MG63 (cell line): ENCODE measurements at regions not wholly inside any gene's neighbourhood (a gene's known extent, or its start where the extent isn't known, plus 50 kb on each side); places are given as distances from the start of the nearest gene placed in this dataset.
"Not testable (repeated sequence)": the region's sequence is repeated elsewhere in the genome, so short reads cannot be mapped to it uniquely, and the experiment has no call there.

Source experiments
- DNase-seq: peaks from one replicate; pipeline ENCODE4 v3.0.0-alpha.2; 2020
- H3K27me3 ChIP-seq: fragments of 250-450 bp; sonication (Bioruptor Pico); 2 replicates; pipeline ENCODE4 v1.5.1; 2020; ENCODE audit warnings: mild to moderate bottlenecking, moderate library complexity
- H3K36me3 ChIP-seq: fragments of 250-450 bp; sonication (Bioruptor Pico); 2 replicates; pipeline ENCODE4 v1.5.1; 2020; ENCODE audit warnings: mild to moderate bottlenecking, moderate library complexity
- H3K4me3 ChIP-seq: fragments of 250-450 bp; sonication (Bioruptor Pico); 2 replicates; pipeline ENCODE4 v1.5.1; 2020; ENCODE audit warnings: mild to moderate bottlenecking, moderate library complexity
- H3K9me3 ChIP-seq: fragments of 250-450 bp; sonication (Bioruptor Pico); 2 replicates; pipeline ENCODE4 v1.5.1; 2020; ENCODE audit warnings: mild to moderate bottlenecking, moderate library complexity

DNA sequence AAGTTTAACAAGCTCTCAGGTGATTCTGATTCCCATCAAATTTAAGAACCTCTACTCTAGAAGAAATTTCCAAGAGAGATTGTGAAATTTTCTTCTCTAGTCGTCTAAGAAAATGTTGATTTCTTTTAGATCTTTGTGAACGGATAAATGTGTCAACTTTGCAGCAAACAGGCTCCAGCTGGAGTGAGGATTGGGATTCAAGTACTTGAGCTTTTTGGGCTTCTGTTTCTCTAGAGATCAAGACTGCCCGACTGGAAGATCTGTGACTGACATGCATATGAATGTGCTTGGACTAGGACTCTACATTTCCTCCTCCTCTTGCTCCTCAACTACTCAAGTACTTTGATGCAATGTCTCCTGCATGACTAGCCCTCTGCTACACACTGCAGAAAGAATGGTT is 388.3 kb downstream of the TMEM38B start:
- no peak overlapping the region for H3K4me3 ChIP-seq
- H3K9me3 ChIP-seq, result no peaks in the 10 kb centered on the region
- H3K36me3 ChIP-seq, result no peaks in the 10 kb centered on the region
- no peak for DNase-seq
- no peaks in the 10 kb centered on the region for H3K27me3 ChIP-seq

DNA sequence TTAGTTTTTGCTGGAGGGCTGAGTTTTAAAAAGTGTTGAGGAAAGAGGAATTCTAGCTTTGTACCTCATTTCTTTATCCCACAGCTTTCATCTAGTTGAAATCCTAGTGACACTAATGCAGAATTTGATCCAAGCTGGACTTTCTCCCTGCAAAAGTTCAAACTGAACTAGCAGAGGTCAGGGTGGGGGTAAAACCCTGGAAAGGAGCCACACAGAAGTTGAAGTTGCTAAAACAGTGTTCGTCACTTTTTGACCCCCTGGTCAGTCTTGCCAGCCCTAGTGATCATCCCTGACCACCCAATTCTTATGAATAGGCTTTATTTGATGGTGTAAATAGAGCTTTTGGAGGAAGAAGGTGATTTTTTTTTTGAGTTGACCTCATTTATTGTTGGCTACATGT is 390.4 kb downstream of the TMEM38B start:
- no peak for DNase-seq
- Histone ChIP-seq H3K27me3 (no peaks in the 10 kb centered on the region), H3K4me3 (no peak overlapping the region), H3K9me3 (no peaks in the 10 kb centered on the region), H3K36me3 (no peaks in the 10 kb centered on the region)

DNA sequence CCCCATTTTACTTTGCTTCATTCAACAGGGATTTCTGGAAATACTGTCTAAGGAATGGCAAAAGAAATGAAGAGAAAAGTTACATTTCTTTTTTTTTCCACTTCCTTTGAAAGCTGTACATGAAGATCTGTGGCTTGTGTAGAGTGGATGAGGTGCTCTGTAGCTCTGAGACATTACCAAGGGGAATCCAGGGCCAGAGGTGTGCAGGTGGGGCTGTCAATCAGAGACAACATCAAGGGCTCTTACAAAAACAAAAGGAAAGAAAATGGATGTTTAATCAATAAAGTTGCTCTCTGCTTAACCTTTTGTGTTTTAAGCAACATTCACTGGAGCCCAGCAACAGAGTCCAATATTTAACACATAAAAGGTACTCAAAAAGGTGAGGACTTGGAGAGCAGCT is 391.1 kb downstream of the TMEM38B start:
- no peaks in the 10 kb centered on the region for H3K27me3 ChIP-seq
- H3K4me3 ChIP-seq, result no peak overlapping the region
- no peaks in the 10 kb centered on the region for H3K36me3 ChIP-seq
- no peak for DNase-seq
- no peaks in the 10 kb centered on the region for H3K9me3 ChIP-seq

DNA sequence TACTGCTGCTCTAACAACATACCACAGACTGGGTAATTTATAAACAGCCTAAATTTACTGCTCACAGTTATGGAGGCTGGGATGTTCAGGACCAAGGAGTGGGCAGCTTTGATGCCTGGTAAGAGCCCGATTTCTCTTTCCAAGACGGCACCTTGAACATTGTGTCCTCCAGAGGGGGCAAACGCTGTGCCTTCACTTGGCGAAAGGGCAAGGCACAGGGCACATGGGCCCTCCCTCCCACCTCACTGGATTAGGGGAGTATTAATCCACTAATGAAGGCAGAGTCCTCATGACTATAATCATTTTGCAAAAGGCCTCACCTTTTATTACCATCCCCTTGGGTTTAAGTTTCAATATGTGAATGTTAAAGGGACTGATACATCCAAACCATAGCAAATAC is 397.7 kb downstream of the TMEM38B start:
- Histone ChIP-seq H3K9me3 (no peaks in the 10 kb centered on the region), H3K27me3 (no peaks in the 10 kb centered on the region), H3K36me3 (no peaks in the 10 kb centered on the region), H3K4me3 (no peak overlapping the region)
- no peak for DNase-seq

DNA sequence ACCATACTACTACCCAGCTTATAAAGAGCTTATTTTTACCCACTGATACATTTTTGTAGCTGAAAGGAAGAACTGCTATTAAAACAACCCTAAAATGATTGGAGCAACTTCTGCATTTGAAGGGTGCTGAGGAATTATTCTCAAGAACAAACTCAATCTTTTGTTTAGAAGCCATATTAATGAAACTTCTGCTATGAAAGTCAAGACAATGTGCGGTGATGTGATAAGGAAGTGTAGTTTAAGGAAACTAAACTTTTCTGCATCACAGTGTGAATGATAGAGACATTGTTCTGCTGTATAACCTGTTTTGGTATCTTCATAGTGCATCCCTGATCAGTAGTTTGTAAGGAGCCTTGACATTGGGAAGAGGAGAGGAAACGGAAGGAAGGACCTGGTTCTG is 408.5 kb downstream of the TMEM38B start:
- Histone ChIP-seq H3K27me3 (no peaks in the 10 kb centered on the region), H3K4me3 (no peak overlapping the region), H3K9me3 (no peaks in the 10 kb centered on the region), H3K36me3 (no peaks in the 10 kb centered on the region)
- no peak for DNase-seq

DNA sequence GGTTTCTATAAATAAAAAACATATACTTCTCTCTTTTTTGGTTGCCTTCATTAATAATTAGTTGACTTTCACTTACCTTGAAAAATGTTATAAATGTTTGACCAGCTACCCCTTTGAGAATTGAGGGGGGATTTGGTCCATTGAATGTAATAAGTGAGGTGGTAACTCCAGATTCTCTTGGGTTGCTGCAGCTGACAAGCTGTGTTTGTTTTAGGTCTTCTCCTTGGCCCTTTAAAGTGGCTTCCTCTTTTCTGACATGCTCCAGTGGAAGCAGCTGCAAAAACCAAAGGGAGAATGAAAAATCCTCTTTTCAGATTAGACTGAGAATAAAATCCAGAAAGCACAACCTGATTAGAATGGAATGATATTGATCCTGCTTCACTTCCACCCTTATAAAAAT is 410.5 kb downstream of the TMEM38B start:
- Histone ChIP-seq H3K4me3 (no peak overlapping the region), H3K27me3 (no peaks in the 10 kb centered on the region), H3K9me3 (no peaks in the 10 kb centered on the region), H3K36me3 (no peaks in the 10 kb centered on the region)
- DNase-seq, result no peak

DNA sequence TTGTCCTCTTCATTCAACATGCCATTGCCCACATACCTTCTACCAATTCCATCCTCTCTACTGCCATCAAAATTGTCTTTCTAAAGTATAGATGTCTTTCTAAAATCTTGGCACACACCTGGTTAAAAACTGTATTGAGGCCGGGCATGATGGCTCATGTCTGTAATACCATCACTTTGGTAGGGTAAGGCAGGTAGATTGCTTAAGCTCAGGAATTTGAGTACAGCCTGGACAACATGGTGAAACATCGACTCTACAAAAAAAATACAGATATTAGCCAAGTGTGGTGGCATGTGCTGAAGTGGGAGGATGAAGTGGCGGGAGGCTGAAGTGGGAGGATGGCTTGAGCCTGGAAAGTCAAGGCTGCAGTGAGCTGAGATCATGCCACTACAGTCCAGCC is 412.1 kb downstream of the TMEM38B start:
- DNase-seq, result no peak
- Histone ChIP-seq H3K36me3 (no peaks in the 10 kb centered on the region), H3K4me3 (no peak overlapping the region), H3K27me3 (no peaks in the 10 kb centered on the region), H3K9me3 (no peaks in the 10 kb centered on the region)

DNA sequence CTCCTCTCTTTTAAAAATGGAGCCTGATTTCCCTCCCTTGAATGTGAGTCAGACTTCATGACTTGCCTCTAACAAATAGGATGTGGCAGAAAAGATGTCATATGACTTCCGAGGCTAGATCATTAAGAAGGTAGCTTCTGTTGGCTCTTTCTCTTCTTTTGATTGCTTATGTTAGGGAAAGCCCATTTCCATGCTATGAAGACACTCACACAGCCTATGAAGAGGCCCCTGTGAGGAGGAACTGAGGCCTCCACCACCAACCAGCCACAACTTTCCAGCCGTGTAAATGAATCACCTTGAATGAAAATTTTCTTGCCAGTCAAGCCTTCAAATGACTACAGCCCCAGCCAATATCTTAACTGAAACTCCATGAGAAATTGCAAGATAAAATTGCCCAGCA is 413.4 kb downstream of the TMEM38B start:
- Histone ChIP-seq H3K36me3 (no peaks in the 10 kb centered on the region), H3K27me3 (no peaks in the 10 kb centered on the region), H3K9me3 (no peaks in the 10 kb centered on the region), H3K4me3 (no peak overlapping the region)
- no peak for DNase-seq

DNA sequence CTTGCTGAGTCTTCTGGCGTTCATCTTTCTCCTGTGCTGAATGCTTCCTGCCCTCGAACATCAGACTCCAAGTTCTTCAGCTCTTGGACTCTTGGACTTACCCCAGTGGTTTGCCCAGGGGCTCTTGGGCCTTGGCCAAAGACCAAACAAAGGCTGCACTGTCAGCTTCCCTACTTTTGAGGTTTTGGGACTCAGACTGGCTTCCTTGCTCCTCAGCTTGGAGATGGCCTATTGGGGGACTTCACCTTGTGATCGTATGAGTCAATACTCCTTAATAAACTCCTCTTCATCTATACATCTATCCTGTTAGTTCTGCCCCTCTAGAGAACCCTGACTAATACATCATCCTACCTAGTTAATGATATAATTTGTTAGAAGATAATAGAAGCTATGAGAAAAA is 415.4 kb downstream of the TMEM38B start:
- not testable (repeated sequence) for H3K27me3 ChIP-seq, H3K9me3 ChIP-seq, DNase-seq, H3K36me3 ChIP-seq, H3K4me3 ChIP-seq

DNA sequence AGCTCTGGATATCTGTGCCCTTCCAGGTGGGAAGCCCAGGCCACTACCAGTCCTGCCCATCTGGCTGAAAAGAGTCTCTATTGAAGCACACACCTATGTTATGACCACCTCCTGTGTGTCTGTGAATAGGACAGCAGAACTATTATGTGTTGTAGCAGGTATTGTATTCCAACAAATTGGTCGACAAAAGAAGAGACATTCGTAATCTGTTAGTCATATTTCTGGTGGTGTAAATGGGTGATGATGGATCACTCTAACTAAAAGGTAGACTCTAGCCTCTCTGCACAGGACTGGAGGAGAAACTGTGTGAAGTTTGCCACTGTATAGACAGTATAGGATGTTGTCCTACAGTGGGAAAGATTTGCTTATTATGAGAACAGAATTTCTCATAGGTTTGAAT is 416.1 kb downstream of the TMEM38B start:
- Histone ChIP-seq H3K27me3 (no peaks in the 10 kb centered on the region), H3K36me3 (no peaks in the 10 kb centered on the region), H3K9me3 (no peaks in the 10 kb centered on the region), H3K4me3 (no peak overlapping the region)
- no peak for DNase-seq

DNA sequence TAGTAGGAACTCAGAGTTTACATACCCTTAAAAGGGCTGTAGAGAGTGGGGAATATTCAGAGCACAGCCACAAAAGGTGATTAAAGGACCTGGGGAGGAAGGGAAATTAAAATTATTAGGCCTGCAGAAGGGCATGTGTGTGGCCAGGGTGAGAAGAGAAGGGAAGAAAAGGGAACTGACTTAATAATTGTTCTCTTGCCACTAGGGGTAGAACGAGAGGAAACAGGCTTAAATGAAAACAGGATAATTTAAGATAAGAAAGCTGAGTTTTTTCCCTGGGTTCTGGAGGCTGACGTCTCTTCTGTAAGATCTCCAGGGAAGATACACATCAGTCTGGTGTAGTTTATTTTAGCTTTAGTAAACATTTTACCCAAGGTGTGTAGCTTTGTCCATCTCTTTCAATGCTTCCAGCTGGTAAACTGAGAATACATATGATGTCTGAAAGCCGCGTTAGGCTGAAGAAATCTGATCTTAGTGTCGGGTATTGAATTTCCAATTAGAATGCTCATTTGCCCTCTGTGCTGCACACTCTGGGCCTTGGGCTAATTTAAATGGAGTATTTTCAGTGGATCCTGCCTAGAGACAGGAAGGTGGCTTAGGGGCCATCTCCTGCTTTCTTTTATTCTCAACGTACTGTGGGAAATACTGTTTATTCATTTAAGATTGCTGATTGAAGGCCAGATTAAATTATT is 416.8 kb downstream of the TMEM38B start:
- Histone ChIP-seq H3K27me3 (no peaks in the 10 kb centered on the region), H3K4me3 (no peak overlapping the region)
- no peak for DNase-seq

DNA sequence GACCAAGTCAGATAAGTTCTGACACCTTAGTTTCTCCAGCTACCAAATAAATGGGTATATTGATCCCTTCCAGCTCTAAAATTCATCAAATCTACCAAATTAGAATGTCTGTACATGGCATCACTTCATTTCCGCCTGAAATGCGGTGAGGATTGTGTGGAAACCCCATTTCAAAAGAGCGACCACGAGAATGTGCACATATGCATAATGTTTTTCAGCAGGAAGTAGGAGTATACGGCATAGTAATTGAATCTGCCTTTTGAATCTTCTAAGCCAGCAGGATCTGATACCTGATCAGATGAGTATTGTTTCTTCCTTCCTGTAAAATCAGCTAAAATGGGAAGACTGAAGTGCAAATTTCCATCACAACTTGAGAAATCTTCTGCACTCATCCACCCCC is 418.6 kb downstream of the TMEM38B start:
- Histone ChIP-seq H3K9me3 (no peaks in the 10 kb centered on the region), H3K27me3 (no peaks in the 10 kb centered on the region), H3K36me3 (no peaks in the 10 kb centered on the region), H3K4me3 (no peak overlapping the region)
- no peak for DNase-seq

More for the DNA sequence above, 416.8 kb downstream of the TMEM38B start:
- Histone ChIP-seq H3K36me3 (no peaks in the 10 kb centered on the region), H3K9me3 (no peaks in the 10 kb centered on the region)

DNA sequence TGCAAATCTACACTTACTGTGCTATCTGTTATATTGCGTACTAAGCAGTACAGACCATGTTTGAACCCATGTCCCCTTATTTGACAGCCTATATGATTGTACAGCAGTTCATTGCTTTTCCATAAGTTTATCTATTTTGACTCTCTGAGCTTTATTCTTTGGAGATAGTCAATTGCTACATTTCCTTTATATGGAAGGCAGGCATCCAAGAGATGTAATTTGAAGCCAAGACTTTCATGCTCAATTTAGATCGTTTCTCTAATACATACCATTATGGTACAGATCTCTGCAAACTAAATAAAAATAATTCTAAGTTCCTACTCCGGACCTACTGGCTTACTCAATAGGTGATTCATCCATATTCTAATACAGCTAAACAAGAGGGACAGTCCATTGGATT is 424.8 kb downstream of the TMEM38B start:
- no peak for DNase-seq
- H3K36me3 ChIP-seq, result no peaks in the 10 kb centered on the region
- H3K4me3 ChIP-seq, result no peak overlapping the region
- no peaks in the 10 kb centered on the region for H3K27me3 ChIP-seq
- H3K9me3 ChIP-seq, result no peaks in the 10 kb centered on the region

DNA sequence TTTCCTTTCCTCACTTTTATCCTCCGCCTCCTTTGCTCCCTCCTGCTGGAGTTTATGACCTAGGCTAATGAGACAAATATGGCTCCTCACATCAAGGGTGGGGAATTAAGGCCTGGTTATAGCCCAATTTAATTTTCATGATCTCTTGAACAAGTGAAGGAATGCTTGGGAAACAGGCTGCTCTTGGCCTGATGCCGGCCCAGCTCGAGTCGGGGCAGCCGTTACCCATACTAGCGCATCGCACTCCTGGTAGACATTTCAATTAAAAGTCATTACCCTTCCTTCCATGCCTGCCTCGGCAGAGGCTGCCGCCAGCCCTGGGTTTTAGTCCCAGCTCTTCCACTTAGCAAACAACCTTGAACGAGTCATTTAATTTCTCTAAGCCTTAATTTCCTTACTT is 425.7 kb downstream of the TMEM38B start:
- Histone ChIP-seq H3K4me3 (no peak overlapping the region), H3K36me3 (no peaks in the 10 kb centered on the region), H3K27me3 (no peaks in the 10 kb centered on the region), H3K9me3 (no peaks in the 10 kb centered on the region)
- no peak for DNase-seq

DNA sequence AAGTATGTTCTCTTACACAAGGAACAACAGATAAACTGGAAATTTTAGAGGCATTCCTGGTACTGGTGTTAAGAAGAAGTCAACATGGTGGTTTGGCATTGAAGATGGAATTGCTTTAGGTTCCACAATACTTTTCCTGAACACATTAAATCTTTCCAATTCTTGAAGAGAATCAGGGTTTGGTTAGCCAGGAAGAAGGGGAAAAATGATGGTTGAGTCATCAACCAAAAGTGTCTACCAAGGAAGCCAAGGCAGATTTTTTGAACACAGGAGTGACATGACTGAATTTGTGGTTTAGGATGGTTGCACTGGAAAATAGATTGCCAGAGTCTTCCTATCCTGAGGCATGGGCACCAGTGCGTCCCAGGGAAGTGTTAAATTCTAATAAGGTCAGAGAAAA is 433.4 kb downstream of the TMEM38B start:
- Histone ChIP-seq H3K4me3 (no peak overlapping the region), H3K27me3 (no peaks in the 10 kb centered on the region), H3K36me3 (no peaks in the 10 kb centered on the region), H3K9me3 (no peaks in the 10 kb centered on the region)
- DNase-seq, result no peak

DNA sequence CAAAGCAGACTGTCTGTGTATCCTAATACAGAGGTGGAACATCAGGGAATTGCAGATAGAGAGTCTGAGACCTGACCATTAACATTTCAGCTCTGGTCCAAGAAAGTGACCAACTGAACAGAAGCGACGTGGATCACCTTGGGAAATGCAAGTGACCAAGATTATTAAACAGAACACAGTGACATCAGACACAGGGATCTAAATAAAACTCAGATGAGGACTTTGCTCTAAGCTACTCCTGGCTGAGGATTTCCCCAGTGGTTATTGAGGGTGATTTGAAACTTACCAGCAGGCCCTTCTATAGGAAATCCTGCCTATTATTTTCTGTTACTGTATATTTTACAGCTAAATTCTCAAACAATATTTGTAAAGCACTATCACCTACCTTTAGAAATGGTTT is 436.0 kb downstream of the TMEM38B start:
- Histone ChIP-seq H3K36me3 (no peaks in the 10 kb centered on the region), H3K4me3 (no peak overlapping the region), H3K27me3 (no peaks in the 10 kb centered on the region), H3K9me3 (no peaks in the 10 kb centered on the region)
- DNase-seq, result no peak

DNA sequence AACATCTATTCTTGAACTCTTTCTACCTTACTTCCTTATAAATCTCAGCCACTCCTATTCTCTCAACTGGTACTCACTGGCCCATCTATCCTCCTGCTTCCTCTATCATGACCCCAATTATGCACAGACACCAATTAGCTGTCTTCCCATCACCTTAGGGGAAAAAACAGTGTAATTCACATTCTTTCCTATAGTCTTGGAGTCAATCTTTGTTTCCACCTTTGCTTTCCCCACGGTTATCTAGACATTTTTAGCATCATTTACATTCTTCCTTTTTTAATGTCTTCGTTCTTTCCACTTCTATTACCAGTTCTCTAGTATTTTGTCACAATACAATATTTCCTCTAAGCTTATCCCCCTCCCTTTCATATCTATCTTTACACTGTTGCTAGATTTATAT is 449.4 kb downstream of the TMEM38B start:
- Histone ChIP-seq H3K27me3 (no peaks in the 10 kb centered on the region), H3K4me3 (no peak overlapping the region), H3K36me3 (no peaks in the 10 kb centered on the region), H3K9me3 (no peaks in the 10 kb centered on the region)
- DNase-seq, result no peak

DNA sequence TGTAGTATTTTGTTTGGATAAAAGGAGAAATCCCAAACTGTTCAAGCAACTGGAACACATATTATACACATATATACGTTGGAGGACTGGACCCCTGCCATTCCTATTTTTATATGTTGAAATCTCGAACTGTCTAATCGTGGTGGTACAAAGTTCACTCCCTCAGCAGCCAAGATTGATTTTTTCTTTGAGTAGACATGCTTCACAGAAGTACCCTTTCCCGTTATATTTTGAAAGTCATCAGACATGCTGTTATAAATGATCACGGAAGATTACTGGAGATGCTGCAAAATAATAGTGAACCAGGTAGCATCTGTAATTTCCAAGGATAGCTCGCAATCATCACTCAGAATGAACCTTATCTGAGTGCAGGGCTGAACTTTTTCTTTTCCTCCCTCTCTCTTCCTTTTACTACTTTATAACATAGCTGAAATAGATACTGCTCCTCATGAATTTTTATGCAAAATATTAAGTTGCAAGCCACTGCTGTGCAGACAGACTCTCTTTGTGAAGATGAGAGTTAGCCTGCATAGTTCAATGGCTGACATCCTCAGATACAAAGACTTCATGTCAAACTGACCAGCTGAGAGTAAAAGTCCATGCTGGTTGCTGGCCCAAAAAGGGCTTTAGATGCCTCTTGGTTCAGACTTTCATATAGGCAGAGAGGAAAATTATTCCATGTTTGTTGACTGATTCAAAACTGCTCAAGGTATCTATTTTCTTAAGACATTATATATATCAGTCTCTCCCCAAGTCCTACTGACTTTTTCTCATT is 451.9 kb downstream of the TMEM38B start:
- Histone ChIP-seq H3K36me3 (no peaks in the 10 kb centered on the region), H3K27me3 (no peaks in the 10 kb centered on the region), H3K9me3 (no peaks in the 10 kb centered on the region), H3K4me3 (no peak overlapping the region)
- DNase-seq, result no peak
